Right atrium auricular region (tissue), 2 donors: ENCODE measurements at regions not wholly inside any gene's neighbourhood (a gene's known extent, or its start where the extent isn't known, plus 50 kb on each side); places are given as distances from the start of the nearest gene placed in this dataset.

ENCODE experiments used
- DNase-seq: peaks from one replicate; pipeline ENCODE4 v3.0.0-alpha.2; 2019; ENCODE audit warnings: low spot score
- H3K27ac ChIP-seq, 2 donors: fragments of 200-600 bp; sonication (generic); 1 replicate in 1 of 2; 2 replicates in 1 of 2; pipeline ENCODE4 v1.5.1; 2016 to 2019
- H3K27me3 ChIP-seq, 2 donors: fragments of 200-600 bp; sonication (generic); one replicate each; pipeline versions ENCODE4 v1.5.1 to v1.6.0; 2017 to 2019
- H3K36me3 ChIP-seq: fragments of 200-600 bp; sonication (generic); one replicate; pipeline ENCODE4 v1.5.1; 2016
- H3K4me1 ChIP-seq, 2 donors: fragments of 200-600 bp; sonication (generic); one replicate each; pipeline versions ENCODE4 v1.5.1 to v1.6.0; 2017 to 2019
- H3K4me3 ChIP-seq, 2 donors: fragments of 200-600 bp; sonication (generic); 1 replicate in 1 of 2; 2 replicates in 1 of 2; pipeline ENCODE4 v1.5.1; 2017 to 2019; ENCODE audit warnings: mild to moderate bottlenecking in 1 of 2, moderate library complexity in 1 of 2
- H3K9me3 ChIP-seq, 2 donors: fragments of 200-600 bp; sonication (generic); one replicate each; pipeline ENCODE4 v1.5.1; 2019
- TF ChIP-seq, protein P1 (sequence below), 2 donors: fragments of 200-600 bp; sonication (generic); IDR thresholded peaks; one replicate each; pipeline ENCODE4 v1.5.1; 2019; ENCODE audit warnings: antibody characterized with exemption in 2 of 2

DNA sequence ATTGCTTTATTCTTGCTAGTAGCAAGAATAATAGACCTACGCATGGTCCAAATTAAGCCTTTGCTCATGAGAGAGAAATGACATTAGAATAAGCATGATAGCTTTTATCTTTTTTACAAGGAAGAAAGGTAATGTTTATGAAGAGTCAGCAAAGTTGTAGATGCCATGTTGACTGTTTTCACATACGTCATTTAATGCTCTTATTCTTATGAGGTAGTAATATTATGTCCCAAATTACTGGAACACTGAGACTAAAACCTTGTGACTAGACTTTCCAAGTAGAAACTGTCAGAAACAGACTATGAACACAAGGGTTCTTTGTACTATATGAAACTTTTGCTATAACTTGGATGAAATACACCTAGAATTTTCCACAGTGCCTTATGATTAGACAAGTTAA is 552.8 kb upstream of the SLC8A1 start:
- H3K4me3 ChIP-seq, result no peak overlapping the region
- H3K36me3 ChIP-seq, result no peaks in the 10 kb centered on the region
- no peaks in the 10 kb centered on the region for H3K27me3 ChIP-seq
- TF ChIP-seq, protein P1, sequence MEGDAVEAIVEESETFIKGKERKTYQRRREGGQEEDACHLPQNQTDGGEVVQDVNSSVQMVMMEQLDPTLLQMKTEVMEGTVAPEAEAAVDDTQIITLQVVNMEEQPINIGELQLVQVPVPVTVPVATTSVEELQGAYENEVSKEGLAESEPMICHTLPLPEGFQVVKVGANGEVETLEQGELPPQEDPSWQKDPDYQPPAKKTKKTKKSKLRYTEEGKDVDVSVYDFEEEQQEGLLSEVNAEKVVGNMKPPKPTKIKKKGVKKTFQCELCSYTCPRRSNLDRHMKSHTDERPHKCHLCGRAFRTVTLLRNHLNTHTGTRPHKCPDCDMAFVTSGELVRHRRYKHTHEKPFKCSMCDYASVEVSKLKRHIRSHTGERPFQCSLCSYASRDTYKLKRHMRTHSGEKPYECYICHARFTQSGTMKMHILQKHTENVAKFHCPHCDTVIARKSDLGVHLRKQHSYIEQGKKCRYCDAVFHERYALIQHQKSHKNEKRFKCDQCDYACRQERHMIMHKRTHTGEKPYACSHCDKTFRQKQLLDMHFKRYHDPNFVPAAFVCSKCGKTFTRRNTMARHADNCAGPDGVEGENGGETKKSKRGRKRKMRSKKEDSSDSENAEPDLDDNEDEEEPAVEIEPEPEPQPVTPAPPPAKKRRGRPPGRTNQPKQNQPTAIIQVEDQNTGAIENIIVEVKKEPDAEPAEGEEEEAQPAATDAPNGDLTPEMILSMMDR (IDR thresholded peaks at IDR 0.05), result no peak
- H3K9me3 ChIP-seq, result no peaks in the 10 kb centered on the region
- H3K4me1 ChIP-seq, result no peaks in the 10 kb centered on the region
- H3K27ac ChIP-seq, result no peak overlapping the region
- no peak for DNase-seq

DNA sequence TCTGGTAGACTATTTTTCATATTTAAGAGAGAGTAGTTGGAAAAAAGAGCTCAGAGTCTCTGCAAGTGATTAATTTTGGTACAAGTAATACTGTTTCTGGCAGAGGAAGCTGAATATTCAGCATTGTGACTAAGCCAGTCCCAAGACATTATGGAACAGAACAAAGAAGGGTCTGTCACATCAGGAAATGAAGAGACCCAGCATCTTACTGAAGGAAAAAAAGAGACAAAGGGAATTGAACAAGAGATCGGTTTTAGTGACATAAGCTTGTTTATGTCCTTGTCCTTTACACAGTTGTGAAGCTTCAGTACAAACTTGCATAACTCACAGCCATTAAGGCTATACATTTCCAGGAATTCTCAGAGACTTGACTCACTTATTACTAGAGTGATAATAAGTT is 568.5 kb upstream of the SLC8A1 start:
- TF ChIP-seq, protein P1 (IDR thresholded peaks at IDR 0.05), result no peak
- Histone ChIP-seq H3K36me3 (no peaks in the 10 kb centered on the region), H3K27me3 (no peaks in the 10 kb centered on the region), H3K4me1 (no peaks in the 10 kb centered on the region), H3K9me3 (no peaks in the 10 kb centered on the region), H3K4me3 (no peak overlapping the region), H3K27ac (no peak overlapping the region)
- no peak for DNase-seq

DNA sequence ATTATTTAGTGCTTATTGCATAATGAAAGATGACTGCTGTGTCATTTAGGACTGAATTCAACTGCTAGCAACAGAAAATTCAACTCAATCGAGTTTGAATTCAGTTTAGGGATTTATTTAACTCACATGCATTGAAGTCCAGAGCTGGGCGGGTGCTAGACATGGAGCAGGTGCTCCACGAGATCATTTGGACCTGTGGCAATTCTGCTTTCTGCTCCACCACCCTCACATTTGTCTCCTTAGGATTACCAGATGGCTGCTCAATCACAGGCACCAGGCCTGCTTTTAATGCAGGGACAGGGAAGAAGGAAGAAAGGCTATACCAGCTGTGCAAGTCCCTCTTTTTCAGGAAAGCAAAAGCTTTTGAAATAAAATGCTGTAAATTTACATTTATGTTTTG is 572.9 kb upstream of the SLC8A1 start:
- no peak for DNase-seq
- TF ChIP-seq, protein P1 (IDR thresholded peaks at IDR 0.05), result no peak

GRCh38 chr2:41026613-41027012 is 574.7 kb upstream of the SLC8A1 start:
- no peak for DNase-seq
- no peaks in the 10 kb centered on the region for H3K36me3 ChIP-seq
- TF ChIP-seq, protein P1 (IDR thresholded peaks at IDR 0.05), result no peak
- no peaks in the 10 kb centered on the region for H3K9me3 ChIP-seq
- no peak overlapping the region for H3K27ac ChIP-seq
- H3K27me3 ChIP-seq, result no peaks in the 10 kb centered on the region
- no peak overlapping the region for H3K4me3 ChIP-seq
- H3K4me1 ChIP-seq, result no peaks in the 10 kb centered on the region

More for the DNA sequence above, 572.9 kb upstream of the SLC8A1 start:
- H3K36me3 ChIP-seq, result no peaks in the 10 kb centered on the region
- H3K9me3 ChIP-seq, result no peaks in the 10 kb centered on the region
- H3K4me3 ChIP-seq, result no peak overlapping the region
- no peak overlapping the region for H3K27ac ChIP-seq
- H3K27me3 ChIP-seq, result no peaks in the 10 kb centered on the region
- no peaks in the 10 kb centered on the region for H3K4me1 ChIP-seq

DNA sequence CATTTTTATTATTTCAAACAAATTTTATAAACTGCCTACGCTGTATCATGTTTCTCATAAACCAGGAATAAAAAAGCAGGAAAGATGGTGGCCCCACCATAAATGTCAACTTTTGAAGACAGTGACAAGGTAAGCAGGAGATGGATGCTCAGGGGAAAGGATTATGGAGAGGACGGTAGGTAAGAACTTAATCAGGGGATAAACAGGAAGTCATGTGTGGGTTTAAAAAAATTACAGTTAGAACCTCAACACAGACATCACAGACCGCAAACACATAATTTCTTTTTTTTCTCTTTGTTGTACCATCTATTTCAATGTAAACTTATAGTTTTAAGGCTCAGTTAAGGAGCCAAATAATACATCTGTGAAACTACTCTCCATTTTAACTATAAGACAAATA is 575.2 kb upstream of the SLC8A1 start:
- no peaks in the 10 kb centered on the region for H3K9me3 ChIP-seq
- DNase-seq, result no peak
- no peaks in the 10 kb centered on the region for H3K4me1 ChIP-seq
- no peak overlapping the region for H3K27ac ChIP-seq
- no peak overlapping the region for H3K4me3 ChIP-seq
- no peaks in the 10 kb centered on the region for H3K27me3 ChIP-seq
- TF ChIP-seq, protein P1 (IDR thresholded peaks at IDR 0.05), result no peak
- H3K36me3 ChIP-seq, result no peaks in the 10 kb centered on the region

DNA sequence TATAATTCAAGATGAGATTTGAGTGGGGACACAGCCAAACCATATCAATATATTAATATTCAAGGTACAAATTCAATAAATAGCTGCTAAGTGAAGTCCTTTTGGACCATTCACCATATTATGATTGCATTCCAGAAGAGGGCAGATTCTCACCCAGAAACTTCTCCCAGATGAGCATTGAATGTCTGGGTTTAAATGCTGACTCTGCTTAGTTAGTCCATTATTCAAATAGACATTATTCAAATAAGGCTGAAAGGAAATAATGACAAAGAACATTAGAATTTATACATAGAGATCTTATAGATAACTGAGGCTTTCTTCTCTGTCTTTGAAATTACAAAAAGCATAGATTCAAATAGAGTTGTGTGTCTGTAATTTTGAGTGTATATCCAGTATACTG is 579.4 kb upstream of the SLC8A1 start:
- DNase-seq, result no peak
- Histone ChIP-seq H3K27ac (no peak overlapping the region), H3K36me3 (no peaks in the 10 kb centered on the region), H3K4me3 (no peak overlapping the region), H3K27me3 (no peaks in the 10 kb centered on the region), H3K9me3 (no peaks in the 10 kb centered on the region), H3K4me1 (no peaks in the 10 kb centered on the region)
- TF ChIP-seq, protein P1 (IDR thresholded peaks at IDR 0.05), result no peak
